ENCODE measurements at regions not wholly inside any gene's neighbourhood (a gene's known extent, or its start where the extent isn't known, plus 50 kb on each side); places are given as distances from the start of the nearest gene placed in this dataset.

DNA sequence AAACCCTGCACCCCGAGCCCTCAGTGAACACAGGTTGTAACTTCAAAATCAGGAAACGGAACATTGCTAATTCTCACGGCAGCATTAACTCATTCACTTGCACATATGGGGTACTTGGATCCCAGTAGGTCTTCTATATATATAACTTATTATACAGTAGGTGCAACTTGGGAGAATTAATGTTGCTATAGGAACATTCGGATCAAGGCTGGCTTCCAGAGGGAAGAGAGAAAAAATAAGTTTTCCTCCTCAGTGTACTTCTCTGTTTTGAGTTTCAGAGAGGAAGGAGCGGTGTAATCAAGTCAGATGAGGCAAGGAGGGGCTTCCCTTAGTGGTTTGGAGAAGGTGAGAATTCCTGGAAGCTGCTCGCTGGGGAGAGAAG, 90.9 kb upstream of the ZNF507 start:
- BruUV-seq (replicated peaks), result no TSS peak
- Histone ChIP-seq H2BK5ac (ENCODE audit: low read depth, low read length, poor library complexity, severe bottlenecking) (no peak overlapping the region), H2BK20ac (ENCODE audit: low read depth, low read length) (no peak overlapping the region), H3K4me3 (ENCODE audit: insufficient read depth, low read depth, low read length) (no peak overlapping the region), H2BK120ac (ENCODE audit: low read depth, low read length) (no peak overlapping the region), H3K4me1 (ENCODE audit: control insufficient read depth, insufficient read depth, low read length) (no peaks in the 10 kb centered on the region), H3K14ac (replicated peaks; ENCODE audit: low read depth, low read length) (no peak overlapping the region), H3K79me1 (ENCODE audit: low read depth in 1 of 2, low read length in 2 of 2) (no peaks in the 10 kb centered on the region), H3K56ac (ENCODE audit: extremely low read depth, insufficient read depth, low read length) (no peak overlapping the region), H3K18ac (ENCODE audit: low read depth, low read length) (no peak overlapping the region), H4K91ac (ENCODE audit: insufficient read depth, low read depth, low read length) (no peak overlapping the region), H2BK15ac (ENCODE audit: low read depth, low read length) (no peak overlapping the region), H3K9ac (ENCODE audit: low read depth, low read length) (no peak overlapping the region), H2AFZ (replicated peaks; ENCODE audit: low read length, poor library complexity) (no peak overlapping the region), H3K4ac (ENCODE audit: low read depth, low read length) (no peak overlapping the region), H4K8ac (ENCODE audit: low read depth in 2 of 2, low read length in 2 of 2) (no peak overlapping the region), H2AK5ac (ENCODE audit: low read depth, low read length) (no peak overlapping the region), H3K4me2 (ENCODE audit: low read depth, low read length) (no peak overlapping the region), H3K23ac (ENCODE audit: low read depth, low read length) (no peak overlapping the region), H3K9me3 (ENCODE audit: control insufficient read depth, insufficient read depth, low read length) (no peaks in the 10 kb centered on the region), H3K27me3 (ENCODE audit: control insufficient read depth, insufficient read depth, low read length) (no peaks in the 10 kb centered on the region), H3K27ac (ENCODE audit: insufficient read depth, low read length) (no peak overlapping the region), H4K20me1 (ENCODE audit: insufficient read depth, low read length) (no peaks in the 10 kb centered on the region), H4K5ac (ENCODE audit: low read depth, low read length) (no peak overlapping the region), H3K36me3 (ENCODE audit: control insufficient read depth, insufficient read depth, low read length) (no peaks in the 10 kb centered on the region), H2AK9ac (replicated peaks; ENCODE audit: low read depth, low read length, poor library complexity) (no peak overlapping the region), H3K9me1 (ENCODE audit: insufficient read depth, low read length) (no peaks in the 10 kb centered on the region)
- DNase-seq, result no peak
- dilution Hi-C loops (cut with HindIII; ENCODE audit: low sequenced_read_pairs, unreplicated experiment), result no loop called here
- ChIA-PET POLR2A (ENCODE audit: unreplicated experiment) (interaction anchor here (0.7 kb wide), 1 partner anchor 14 kb away, joined by 3 read pairs; no protein-coding TSS in a partner anchor), CTCF (no interaction called here)
- in situ Hi-C loops (cut with MboI; ENCODE audit: low sequenced_read_pairs), result no loop called here
- TF ChIP-seq RFX5 (IDR thresholded peaks at IDR 0.05; ENCODE audit: low read depth, low read length), result no peak
- no peak for TF ChIP-seq MXI1 (IDR thresholded peaks at IDR 0.05; ENCODE audit: borderline replicate concordance, low read depth, low read length)
- no peak for TF ChIP-seq MAFK (IDR thresholded peaks at IDR 0.05; ENCODE audit: low read depth, low read length)
- TF ChIP-seq MAZ (IDR thresholded peaks at IDR 0.05; ENCODE audit: borderline replicate concordance, low read depth, low read length), result no peak
- TF ChIP-seq, protein P1, sequence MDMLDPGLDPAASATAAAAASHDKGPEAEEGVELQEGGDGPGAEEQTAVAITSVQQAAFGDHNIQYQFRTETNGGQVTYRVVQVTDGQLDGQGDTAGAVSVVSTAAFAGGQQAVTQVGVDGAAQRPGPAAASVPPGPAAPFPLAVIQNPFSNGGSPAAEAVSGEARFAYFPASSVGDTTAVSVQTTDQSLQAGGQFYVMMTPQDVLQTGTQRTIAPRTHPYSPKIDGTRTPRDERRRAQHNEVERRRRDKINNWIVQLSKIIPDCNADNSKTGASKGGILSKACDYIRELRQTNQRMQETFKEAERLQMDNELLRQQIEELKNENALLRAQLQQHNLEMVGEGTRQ (IDR thresholded peaks at IDR 0.05; ENCODE audit: low read depth, low read length), result no peak
- no peak for TF ChIP-seq CEBPB (IDR thresholded peaks at IDR 0.05; ENCODE audit: low read depth, low read length)
- no peak for TF ChIP-seq RCOR1 (IDR thresholded peaks at IDR 0.05; ENCODE audit: insufficient replicate concordance, low read length)
- TF ChIP-seq BHLHE40 (IDR thresholded peaks at IDR 0.05; ENCODE audit: low read depth, low read length), result no peak
- TF ChIP-seq POLR2A (IDR thresholded peaks at IDR 0.05; ENCODE audit: low read depth, low read length), result no peak
- no peak for TF ChIP-seq CTCF (conservative IDR thresholded peaks at IDR 0.05; ENCODE audit: low read depth, low read length)
- TF ChIP-seq, protein P2, sequence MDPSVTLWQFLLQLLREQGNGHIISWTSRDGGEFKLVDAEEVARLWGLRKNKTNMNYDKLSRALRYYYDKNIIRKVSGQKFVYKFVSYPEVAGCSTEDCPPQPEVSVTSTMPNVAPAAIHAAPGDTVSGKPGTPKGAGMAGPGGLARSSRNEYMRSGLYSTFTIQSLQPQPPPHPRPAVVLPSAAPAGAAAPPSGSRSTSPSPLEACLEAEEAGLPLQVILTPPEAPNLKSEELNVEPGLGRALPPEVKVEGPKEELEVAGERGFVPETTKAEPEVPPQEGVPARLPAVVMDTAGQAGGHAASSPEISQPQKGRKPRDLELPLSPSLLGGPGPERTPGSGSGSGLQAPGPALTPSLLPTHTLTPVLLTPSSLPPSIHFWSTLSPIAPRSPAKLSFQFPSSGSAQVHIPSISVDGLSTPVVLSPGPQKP (IDR thresholded peaks at IDR 0.05; ENCODE audit: borderline replicate concordance, low read depth, low read length), result no peak
- no peak for TF ChIP-seq FOS (IDR thresholded peaks at IDR 0.05; ENCODE audit: low read depth, low read length)
- TF ChIP-seq NFE2L2 (IDR thresholded peaks at IDR 0.05; ENCODE audit: low read depth, low read length), result no peak
- TF ChIP-seq SMC3 (IDR thresholded peaks at IDR 0.05; ENCODE audit: low read depth, low read length), result no peak
- TF ChIP-seq CHD1 (IDR thresholded peaks at IDR 0.05; ENCODE audit: low read depth, low read length), result no peak
- TF ChIP-seq RAD21 (IDR thresholded peaks at IDR 0.05; ENCODE audit: low read length), result no peak
- ATAC-seq (ENCODE audit: low read depth), result no peak
- intact Hi-C loops (cut with micrococcal nuclease), result no loop called here
- WGBS, 2 experiments (ENCODE audit: extremely low coverage in 2 of 2, insufficient read length in 1 of 2), result no CpG with 5 or more reads among the region's 6 CpGs

Measured in IMR-90 (cell line).